Keratinocyte (primary cell): ENCODE measurements at regions not wholly inside any gene's neighbourhood (a gene's known extent, or its start where the extent isn't known, plus 50 kb on each side); places are given as distances from the start of the nearest gene placed in this dataset.

Source experiments
- CTCF ChIP-seq, 3 experiments: IDR thresholded peaks in 1 of 3; conservative IDR thresholded peaks in 1 of 3; optimal IDR thresholded peaks in 1 of 3; 2 replicates in 2 of 3; 3 replicates in 1 of 3; pipeline versions ENCODE3 to v1.5.1; 2011; ENCODE audit warnings: low read length in 3 of 3, mild to moderate bottlenecking in 3 of 3, moderate library complexity in 2 of 3, control low read depth in 1 of 3, inconsistent platforms in 1 of 3; ENCODE audit not compliant: insufficient read depth in 2 of 3; ENCODE audit errors: extremely low read depth in 1 of 3
- EZH2 ChIP-seq: IDR thresholded peaks from one replicate; pipeline ENCODE4 v1.6.1; 2012; ENCODE audit warnings: inconsistent platforms, mild to moderate bottlenecking, low read length, moderate library complexity

DNA sequence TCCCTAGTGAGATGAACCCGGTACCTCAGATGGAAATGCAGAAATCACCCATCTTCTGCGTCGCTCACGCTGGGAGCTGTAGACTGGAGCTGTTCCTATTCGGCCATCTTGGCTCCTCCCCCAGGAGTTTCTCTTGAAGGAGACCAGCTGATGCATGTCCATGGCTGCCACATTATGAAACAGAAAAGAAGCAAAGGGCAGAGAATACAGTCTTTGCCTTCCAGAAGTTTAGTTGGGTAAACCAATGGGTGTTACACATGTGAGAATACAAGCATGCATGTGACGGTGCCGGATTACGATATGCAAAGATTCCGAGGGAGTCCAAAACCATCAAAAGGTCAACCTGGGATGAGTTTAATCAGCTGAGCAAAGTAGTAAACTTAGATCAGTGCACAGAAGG lies 151.6 kb downstream of the SEM1 start:
- no peak for TF ChIP-seq CTCF (optimal IDR thresholded peaks at IDR 0.05 in 1 of 3, IDR thresholded peaks at IDR 0.05 in 1 of 3, conservative IDR thresholded peaks at IDR 0.05 in 1 of 3; ENCODE audit: extremely low read depth in 1 of 3, insufficient read depth in 2 of 3, low read length in 3 of 3)
- TF ChIP-seq EZH2 = no peak
